ENCODE measurements at regions not wholly inside any gene's neighbourhood (a gene's known extent, or its start where the extent isn't known, plus 50 kb on each side); places are given as distances from the start of the nearest gene placed in this dataset.
A peak's percentile ranks its signal among the peaks of the same experiment; 100 is the strongest.

DNA sequence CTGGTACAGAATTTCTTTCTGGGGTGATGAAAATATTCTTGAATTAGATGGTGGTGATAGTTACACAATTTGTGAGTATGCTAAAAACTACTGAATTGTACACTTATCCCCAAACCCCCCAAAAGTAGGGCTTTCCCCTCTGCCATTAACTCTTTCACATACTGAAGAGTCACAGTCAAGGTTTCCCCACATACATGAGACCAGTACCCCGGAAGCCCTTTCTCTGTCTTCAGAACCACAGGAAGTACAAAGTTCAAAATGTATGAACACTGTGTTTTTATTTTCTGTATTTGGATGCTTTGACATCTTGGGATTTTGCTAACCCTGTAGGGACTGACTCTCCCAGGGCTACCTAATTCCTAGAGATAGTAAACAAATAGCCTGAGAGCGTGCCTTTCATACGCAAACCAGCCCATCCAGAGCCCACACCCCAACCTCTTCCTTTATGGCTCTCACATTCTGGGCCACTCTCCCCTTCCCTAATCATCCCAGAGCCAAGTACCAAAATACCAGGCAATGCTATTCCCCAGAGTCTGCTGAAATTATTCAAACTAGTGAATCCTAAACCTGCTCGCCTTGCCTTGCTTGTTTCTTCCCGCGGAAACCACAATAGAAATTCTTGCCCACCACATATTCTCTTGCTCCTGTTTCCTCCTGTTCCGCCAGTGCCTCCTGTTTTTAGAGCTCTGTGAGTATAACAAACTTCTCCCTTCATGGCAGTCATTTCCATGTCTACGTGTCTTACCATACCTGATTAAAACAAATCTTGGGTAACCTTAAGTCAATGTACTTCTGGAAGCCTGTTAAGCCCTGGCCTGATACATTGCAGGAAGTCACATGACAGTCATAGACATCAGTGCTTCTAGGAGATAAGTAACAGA is 524.8 kb downstream of the FUT8 start:
- Mint-ChIP-seq H3K27me3 (ENCODE audit: low read depth) (no peaks in the 10 kb centered on the region), H3K36me3 (no peaks in the 10 kb centered on the region), H3K4me1 (no peaks in the 10 kb centered on the region), H3K9me3 (peaks cover 8% of the 10 kb centered on the region), H3K4me3 (no peak overlapping the region), H3K27ac (no peak overlapping the region)
- no peak for DNase-seq (ENCODE audit: low spot score in 2 of 2, unreplicated experiment in 2 of 2)
- TF ChIP-seq, protein P1, sequence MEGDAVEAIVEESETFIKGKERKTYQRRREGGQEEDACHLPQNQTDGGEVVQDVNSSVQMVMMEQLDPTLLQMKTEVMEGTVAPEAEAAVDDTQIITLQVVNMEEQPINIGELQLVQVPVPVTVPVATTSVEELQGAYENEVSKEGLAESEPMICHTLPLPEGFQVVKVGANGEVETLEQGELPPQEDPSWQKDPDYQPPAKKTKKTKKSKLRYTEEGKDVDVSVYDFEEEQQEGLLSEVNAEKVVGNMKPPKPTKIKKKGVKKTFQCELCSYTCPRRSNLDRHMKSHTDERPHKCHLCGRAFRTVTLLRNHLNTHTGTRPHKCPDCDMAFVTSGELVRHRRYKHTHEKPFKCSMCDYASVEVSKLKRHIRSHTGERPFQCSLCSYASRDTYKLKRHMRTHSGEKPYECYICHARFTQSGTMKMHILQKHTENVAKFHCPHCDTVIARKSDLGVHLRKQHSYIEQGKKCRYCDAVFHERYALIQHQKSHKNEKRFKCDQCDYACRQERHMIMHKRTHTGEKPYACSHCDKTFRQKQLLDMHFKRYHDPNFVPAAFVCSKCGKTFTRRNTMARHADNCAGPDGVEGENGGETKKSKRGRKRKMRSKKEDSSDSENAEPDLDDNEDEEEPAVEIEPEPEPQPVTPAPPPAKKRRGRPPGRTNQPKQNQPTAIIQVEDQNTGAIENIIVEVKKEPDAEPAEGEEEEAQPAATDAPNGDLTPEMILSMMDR (IDR thresholded peaks at IDR 0.05; ENCODE audit: unreplicated experiment) = no peak

GRCh38 chr14:65937960-65938316 is 525.4 kb downstream of the FUT8 start:
- Mint-ChIP-seq H3K27me3 (ENCODE audit: low read depth) (no peaks in the 10 kb centered on the region), H3K27ac (no peak overlapping the region), H3K4me3 (no peak overlapping the region), H3K4me1 (no peaks in the 10 kb centered on the region), H3K36me3 (no peaks in the 10 kb centered on the region), H3K9me3 (peaks cover 8% of the 10 kb centered on the region)
- no peak for DNase-seq (ENCODE audit: low spot score in 2 of 2, unreplicated experiment in 2 of 2)
- TF ChIP-seq, protein P1 (IDR thresholded peaks at IDR 0.05; ENCODE audit: unreplicated experiment) = no peak

GRCh38 chr14:65938738-65939137 is 526.2 kb downstream of the FUT8 start:
- Mint-ChIP-seq H3K9me3 (peaks cover 8% of the 10 kb centered on the region), H3K27me3 (ENCODE audit: low read depth) (no peaks in the 10 kb centered on the region), H3K4me3 (no peak overlapping the region), H3K27ac (no peak overlapping the region), H3K4me1 (peaks cover 5% of the 10 kb centered on the region), H3K36me3 (no peaks in the 10 kb centered on the region)
- no peak for DNase-seq (ENCODE audit: low spot score in 2 of 2, unreplicated experiment in 2 of 2)
- TF ChIP-seq, protein P1 (IDR thresholded peaks at IDR 0.05; ENCODE audit: unreplicated experiment) = no peak

DNA sequence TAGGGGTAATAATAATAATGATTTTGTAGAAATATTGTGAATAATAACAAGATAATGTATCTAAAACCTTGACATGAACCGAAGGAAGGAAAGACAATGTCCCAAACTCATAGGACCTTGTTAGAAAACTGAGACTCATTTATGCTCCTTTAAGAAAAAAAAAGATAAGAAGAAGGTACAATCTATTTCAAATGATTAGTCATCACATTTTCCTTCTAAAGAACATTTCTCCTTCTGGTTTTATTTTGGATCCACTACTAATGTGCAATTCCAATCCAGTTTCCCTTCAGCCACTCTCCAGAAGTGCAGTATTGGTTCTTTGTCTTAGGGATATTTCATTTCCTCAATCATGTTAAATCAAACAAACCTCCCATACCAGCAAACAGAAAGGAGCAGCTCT is 526.7 kb downstream of the FUT8 start:
- no peak overlapping the region for H3K4me3 Mint-ChIP-seq
- peaks cover 8% of the 10 kb centered on the region for H3K9me3 Mint-ChIP-seq
- DNase-seq (ENCODE audit: low spot score in 2 of 2, unreplicated experiment in 2 of 2) = no peak
- no peak overlapping the region for H3K27ac Mint-ChIP-seq
- no peaks in the 10 kb centered on the region for H3K27me3 Mint-ChIP-seq (ENCODE audit: low read depth)
- no peaks in the 10 kb centered on the region for H3K36me3 Mint-ChIP-seq
- H3K4me1 Mint-ChIP-seq = peaks cover 9% of the 10 kb centered on the region
- TF ChIP-seq, protein P1 (IDR thresholded peaks at IDR 0.05; ENCODE audit: unreplicated experiment) = no peak

- no peak overlapping the region for H3K27ac Mint-ChIP-seq
- H3K9me3 Mint-ChIP-seq = no peaks in the 10 kb centered on the region
- TF ChIP-seq, protein P1 (IDR thresholded peaks at IDR 0.05; ENCODE audit: unreplicated experiment) = peak; percentile 35
- H3K27me3 Mint-ChIP-seq (ENCODE audit: low read depth) = no peaks in the 10 kb centered on the region
- no peak overlapping the region for H3K4me3 Mint-ChIP-seq
- H3K4me1 Mint-ChIP-seq = peaks cover 10% of the 10 kb centered on the region
- H3K36me3 Mint-ChIP-seq = no peaks in the 10 kb centered on the region
- DNase-seq (ENCODE audit: low spot score in 2 of 2, unreplicated experiment in 2 of 2) = no peak
Measured at GRCh38 chr14:65940056-65940735, 527.7 kb downstream of the FUT8 start.
